H1 (cell line): ENCODE measurements at regions not wholly inside any gene's neighbourhood (a gene's known extent, or its start where the extent isn't known, plus 50 kb on each side); places are given as distances from the start of the nearest gene placed in this dataset.

Experiments used
- CTBP2 ChIP-seq: IDR thresholded peaks from 2 replicates; pipeline ENCODE4 v1.7.0; 2011; ENCODE audit warnings: borderline replicate concordance, mild to moderate bottlenecking, moderate library complexity, mixed read lengths, low read length; ENCODE audit not compliant: insufficient read depth, insufficient read length
- JUND ChIP-seq: IDR thresholded peaks from 2 replicates; pipeline ENCODE4 v1.6.1; 2011; ENCODE audit warnings: mild to moderate bottlenecking, improper control_type of control experiment, low read length
- TCF12 ChIP-seq: IDR thresholded peaks from 2 replicates; pipeline ENCODE4 v1.6.1; 2011; ENCODE audit warnings: low read depth, mild to moderate bottlenecking, low read length

- TF ChIP-seq CTBP2 (no peak), TCF12 (no peak), JUND (no peak)
- TF ChIP-seq, all 59 proteins: peak for 0
These were observed 77.3 kb upstream of the SHISAL1 start (continued) for GRCh38 chr22:44389926-44390612.
